ENCODE measurements at regions not wholly inside any gene's neighbourhood (a gene's known extent, or its start where the extent isn't known, plus 50 kb on each side); places are given as distances from the start of the nearest gene placed in this dataset.
A peak's percentile ranks its signal among the peaks of the same experiment; 100 is the strongest.

GRCh38 chr1:198387587-198387986, 152.9 kb downstream of the ATP6V1G3 start:
- no peak for TF ChIP-seq POU6F1 (CRISPR knock-in tag; IDR thresholded peaks at IDR 0.05; ENCODE audit: borderline replicate concordance, low read depth)
- TF ChIP-seq TOX (CRISPR knock-in tag; IDR thresholded peaks at IDR 0.05; ENCODE audit: borderline replicate concordance): no peak
- TF ChIP-seq CSDC2 (CRISPR knock-in tag; IDR thresholded peaks at IDR 0.05): no peak
- peak; percentile 76 for ATAC-seq

GRCh38 chr1:198380275-198380674, 160.2 kb downstream of the ATP6V1G3 start:
- ATAC-seq: no peak
- no peak for TF ChIP-seq ZNF565 (CRISPR knock-in tag; conservative IDR thresholded peaks at IDR 0.05; ENCODE audit: low read depth)
- TF ChIP-seq ISL1 (CRISPR knock-in tag; IDR thresholded peaks at IDR 0.05): no peak
- TF ChIP-seq ZNF8 (CRISPR knock-in tag; IDR thresholded peaks at IDR 0.05): no peak
- TF ChIP-seq TCF4 (CRISPR knock-in tag; IDR thresholded peaks at IDR 0.05; ENCODE audit: borderline replicate concordance): no peak
- TF ChIP-seq PATZ1 (CRISPR knock-in tag; IDR thresholded peaks at IDR 0.05; ENCODE audit: borderline replicate concordance): no peak
- TF ChIP-seq TSHZ2 (CRISPR knock-in tag; IDR thresholded peaks at IDR 0.05): no peak
- no peak for TF ChIP-seq CSDC2 (CRISPR knock-in tag; IDR thresholded peaks at IDR 0.05)
- TF ChIP-seq RARB (CRISPR knock-in tag; IDR thresholded peaks at IDR 0.05): no peak
- no peak for TF ChIP-seq GLIS3 (CRISPR knock-in tag; IDR thresholded peaks at IDR 0.05)
- no peak for TF ChIP-seq ZC3H10 (CRISPR knock-in tag; IDR thresholded peaks at IDR 0.05)
- no peak for TF ChIP-seq CREB5 (CRISPR knock-in tag; IDR thresholded peaks at IDR 0.05; ENCODE audit: low read depth)
- no peak for TF ChIP-seq ESRRG (CRISPR knock-in tag; IDR thresholded peaks at IDR 0.05)
- TF ChIP-seq OSR1 (CRISPR knock-in tag; IDR thresholded peaks at IDR 0.05): no peak

- TF ChIP-seq PATZ1 (CRISPR knock-in tag; IDR thresholded peaks at IDR 0.05; ENCODE audit: borderline replicate concordance) (no peak), BACH2 (CRISPR knock-in tag; IDR thresholded peaks at IDR 0.05; ENCODE audit: borderline replicate concordance) (no peak), SNAI2 (CRISPR knock-in tag; IDR thresholded peaks at IDR 0.05) (no peak), OSR1 (CRISPR knock-in tag; IDR thresholded peaks at IDR 0.05) (no peak), RARB (CRISPR knock-in tag; IDR thresholded peaks at IDR 0.05) (no peak), ZNF70 (CRISPR knock-in tag; IDR thresholded peaks at IDR 0.05) (no peak), ARNTL (CRISPR knock-in tag; IDR thresholded peaks at IDR 0.05; ENCODE audit: borderline replicate concordance, low read depth) (no peak), ZNF8 (CRISPR knock-in tag; IDR thresholded peaks at IDR 0.05) (no peak)
- no peak for ATAC-seq
These were observed 162.8 kb downstream of the ATP6V1G3 start for GRCh38 chr1:198377702-198378101.

GRCh38 chr1:198374288-198374687, 166.2 kb downstream of the ATP6V1G3 start:
- ATAC-seq: no peak
- TF ChIP-seq ZFP3 (CRISPR knock-in tag; IDR thresholded peaks at IDR 0.05) (no peak), RARB (CRISPR knock-in tag; IDR thresholded peaks at IDR 0.05) (no peak), ZNF8 (CRISPR knock-in tag; IDR thresholded peaks at IDR 0.05) (no peak), PATZ1 (CRISPR knock-in tag; IDR thresholded peaks at IDR 0.05; ENCODE audit: borderline replicate concordance) (no peak), TCF4 (CRISPR knock-in tag; IDR thresholded peaks at IDR 0.05; ENCODE audit: borderline replicate concordance) (no peak)

Measured in SK-N-SH treated with all-trans-retinoic acid at 6 μM for 48 hours (cell line).